ENCODE measurements at regions not wholly inside any gene's neighbourhood (a gene's known extent, or its start where the extent isn't known, plus 50 kb on each side); places are given as distances from the start of the nearest gene placed in this dataset.

DNA sequence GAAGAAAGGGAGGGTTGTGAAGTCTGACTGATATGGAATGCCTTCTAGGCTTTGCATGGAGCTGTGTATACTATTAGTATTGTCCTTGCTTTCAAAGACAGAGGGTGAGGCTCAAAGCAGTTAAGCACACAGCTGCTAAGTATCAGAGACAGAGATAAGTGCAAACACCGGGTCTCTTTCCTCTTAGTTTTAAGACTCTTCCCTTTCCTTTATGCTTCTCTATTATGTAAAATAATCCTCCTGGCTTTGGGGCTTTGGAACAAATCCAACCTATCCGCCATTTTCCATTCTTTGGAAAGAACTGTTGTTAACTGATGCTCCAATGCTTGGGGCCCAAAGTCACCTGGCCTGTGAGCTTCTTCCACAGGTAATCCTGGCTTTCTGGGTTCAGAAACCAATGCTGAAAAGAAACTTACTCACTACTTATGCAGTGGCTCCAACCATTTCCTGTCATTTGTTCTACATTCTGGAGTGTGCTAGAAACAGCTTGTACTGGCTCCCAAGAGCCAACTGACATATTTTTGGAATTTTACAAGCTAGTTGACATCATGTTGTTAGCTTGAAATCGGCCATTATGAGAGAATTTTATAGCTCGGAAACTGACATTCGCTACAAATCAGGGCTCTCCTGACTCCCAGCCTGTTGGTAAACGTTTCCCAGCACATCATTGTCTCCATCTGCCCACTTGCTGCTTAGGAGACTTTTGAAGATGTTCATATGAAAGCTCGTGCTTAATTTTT lies 67.5 kb downstream of the DNTTIP2 start:
- TF ChIP-seq EZH2 (IDR thresholded peaks at IDR 0.05; ENCODE audit: borderline replicate concordance, low read length), result no peak
- TF ChIP-seq, protein P1, sequence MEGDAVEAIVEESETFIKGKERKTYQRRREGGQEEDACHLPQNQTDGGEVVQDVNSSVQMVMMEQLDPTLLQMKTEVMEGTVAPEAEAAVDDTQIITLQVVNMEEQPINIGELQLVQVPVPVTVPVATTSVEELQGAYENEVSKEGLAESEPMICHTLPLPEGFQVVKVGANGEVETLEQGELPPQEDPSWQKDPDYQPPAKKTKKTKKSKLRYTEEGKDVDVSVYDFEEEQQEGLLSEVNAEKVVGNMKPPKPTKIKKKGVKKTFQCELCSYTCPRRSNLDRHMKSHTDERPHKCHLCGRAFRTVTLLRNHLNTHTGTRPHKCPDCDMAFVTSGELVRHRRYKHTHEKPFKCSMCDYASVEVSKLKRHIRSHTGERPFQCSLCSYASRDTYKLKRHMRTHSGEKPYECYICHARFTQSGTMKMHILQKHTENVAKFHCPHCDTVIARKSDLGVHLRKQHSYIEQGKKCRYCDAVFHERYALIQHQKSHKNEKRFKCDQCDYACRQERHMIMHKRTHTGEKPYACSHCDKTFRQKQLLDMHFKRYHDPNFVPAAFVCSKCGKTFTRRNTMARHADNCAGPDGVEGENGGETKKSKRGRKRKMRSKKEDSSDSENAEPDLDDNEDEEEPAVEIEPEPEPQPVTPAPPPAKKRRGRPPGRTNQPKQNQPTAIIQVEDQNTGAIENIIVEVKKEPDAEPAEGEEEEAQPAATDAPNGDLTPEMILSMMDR (IDR thresholded peaks at IDR 0.05; ENCODE audit: low read length), result no peak
